NCI-H510A (cell line): ENCODE measurements at regions not wholly inside any gene's neighbourhood (a gene's known extent, or its start where the extent isn't known, plus 50 kb on each side); places are given as distances from the start of the nearest gene placed in this dataset.
"Not testable (repeated sequence)": the region's sequence is repeated elsewhere in the genome, so short reads cannot be mapped to it uniquely, and the experiment has no call there.

ENCODE experiments used
- DNase-seq: peaks from one replicate; lab custom pipeline; 2025; lab: John Stamatoyannopoulos, UW

DNA sequence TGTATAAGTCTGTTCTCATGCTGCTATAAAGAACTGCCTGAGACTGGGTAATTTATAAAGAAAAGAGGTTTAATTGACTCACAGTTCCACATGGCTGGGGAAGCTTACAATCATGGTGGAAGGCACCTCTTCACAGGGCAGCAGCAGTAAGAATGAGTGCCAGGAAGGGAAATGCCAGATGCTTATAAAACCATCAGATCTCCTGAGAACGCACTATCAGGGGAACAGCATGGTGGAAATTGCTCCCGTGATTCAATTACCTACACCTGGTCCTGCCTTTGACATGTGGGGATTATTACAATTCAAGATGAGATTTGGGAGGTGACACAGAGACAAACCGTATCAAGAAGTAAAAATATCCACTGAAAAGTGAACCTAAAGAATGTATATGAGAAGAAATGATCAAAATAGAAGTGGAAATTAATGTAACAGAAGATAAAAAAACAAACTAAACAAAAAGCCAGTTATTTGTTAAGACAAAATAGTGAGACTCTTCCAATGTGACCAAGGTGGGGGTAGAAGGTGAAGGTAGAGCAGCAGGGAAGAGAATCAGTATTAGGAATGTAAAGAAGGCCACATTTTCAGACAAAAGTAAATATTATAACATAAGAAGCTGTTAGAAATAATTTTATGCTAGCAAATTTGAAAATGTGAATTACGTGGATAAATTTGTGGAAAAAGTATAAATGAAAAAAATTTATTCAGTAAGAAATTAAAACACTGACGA is 372.9 kb downstream of the NKX6-1 start:
- peak; percentile 1 for DNase-seq

DNA sequence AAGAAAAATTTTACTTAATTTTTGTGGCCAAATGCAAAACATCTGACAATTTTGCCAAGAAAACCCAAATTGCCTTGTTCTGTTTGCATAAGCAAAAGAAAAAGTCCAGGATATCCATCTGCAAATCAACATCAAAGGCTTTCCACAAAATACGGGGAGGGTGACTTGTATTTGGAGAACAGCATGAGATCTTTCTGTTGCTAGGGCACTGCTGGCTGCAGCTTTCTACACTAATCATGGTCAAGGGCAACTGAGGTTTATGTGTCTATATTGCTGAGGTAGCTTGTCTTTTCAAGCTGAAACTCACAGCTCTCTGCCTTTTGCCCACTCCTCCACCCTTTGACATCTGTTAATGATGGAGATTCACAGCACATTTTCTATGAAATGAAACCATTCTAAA is 389.1 kb downstream of the NKX6-1 start:
- no peak for DNase-seq

DNA sequence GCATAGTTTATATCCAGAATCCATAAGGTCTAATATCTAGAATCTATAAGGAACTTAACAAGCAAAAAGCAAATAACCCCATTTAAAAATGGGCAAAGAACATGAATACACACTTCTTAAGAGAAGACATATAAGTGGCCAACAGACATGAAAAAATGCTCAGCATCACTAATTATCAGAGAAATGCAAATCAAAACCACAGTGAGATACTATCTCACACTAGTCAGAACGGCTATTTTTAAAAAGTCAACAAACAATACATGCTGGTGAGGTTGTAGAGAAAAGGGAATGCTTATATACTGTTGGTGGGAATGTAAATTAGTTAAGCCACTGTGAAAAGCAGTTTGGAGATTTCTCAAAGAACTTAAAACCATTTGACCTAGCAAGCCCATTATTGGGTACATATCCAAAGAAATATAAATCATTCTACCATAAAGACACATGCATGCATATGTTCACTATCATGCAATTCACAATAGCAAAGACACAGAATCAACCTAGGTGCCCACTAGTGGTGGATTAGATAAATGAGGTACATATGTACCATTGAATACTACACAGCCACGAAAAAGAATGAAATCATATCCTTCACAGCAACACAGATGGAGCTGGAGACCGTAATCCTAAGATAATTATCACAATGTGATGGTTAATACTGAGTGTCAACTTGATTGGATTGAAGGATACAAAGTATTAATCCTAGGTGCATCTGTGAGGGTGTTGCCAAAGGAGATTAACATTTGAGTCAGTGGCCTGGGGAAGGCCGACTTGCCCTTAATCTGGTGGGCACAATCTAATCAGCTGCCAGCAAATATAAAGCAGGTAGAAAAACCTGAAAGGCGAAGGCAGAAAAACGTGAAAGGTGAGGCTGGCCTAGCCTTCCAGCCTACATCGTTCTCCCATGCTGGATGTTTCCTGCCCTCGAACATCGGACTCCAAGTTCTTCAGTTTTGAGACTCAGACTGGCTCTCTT is 397.2 kb downstream of the NKX6-1 start:
- DNase-seq: not testable (repeated sequence)

DNA sequence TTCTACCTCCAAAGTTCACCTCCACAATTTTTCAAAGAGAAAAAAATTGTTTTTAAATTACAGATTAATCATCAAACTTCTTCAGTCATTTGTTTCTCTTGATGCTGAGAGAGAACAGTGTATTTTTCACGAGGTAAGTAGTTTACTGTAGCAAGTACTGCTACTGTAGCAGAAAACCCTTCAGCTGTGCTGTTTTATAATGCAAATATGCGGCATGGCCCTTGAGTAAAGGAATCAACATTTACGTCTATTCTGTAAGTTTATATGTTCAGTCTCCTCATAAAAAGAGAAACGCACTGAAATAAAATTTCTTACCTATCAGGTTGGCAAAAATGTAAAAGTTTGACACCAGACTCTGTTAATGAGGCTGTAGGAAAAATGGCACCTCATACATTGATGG is 399.0 kb downstream of the NKX6-1 start:
- DNase-seq: no peak

DNA sequence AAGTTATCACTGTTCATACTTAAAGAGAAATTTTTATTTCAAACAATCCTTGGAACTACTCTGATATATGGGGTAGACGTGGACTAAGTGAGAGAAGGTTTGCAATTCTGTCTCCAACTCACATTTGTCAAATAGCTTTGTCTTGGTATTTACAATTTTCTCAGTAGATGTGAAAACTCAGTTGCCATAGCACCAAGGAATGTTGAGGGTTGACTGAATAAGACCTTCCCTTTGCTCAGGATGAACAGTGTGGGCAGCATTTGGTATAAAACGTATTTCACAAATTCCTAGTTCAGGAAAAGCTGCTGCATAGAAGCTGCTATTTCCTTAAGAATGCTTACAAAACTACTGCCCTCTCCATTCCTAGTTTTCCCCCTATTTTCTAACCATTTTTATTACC is 399.5 kb downstream of the NKX6-1 start:
- no peak for DNase-seq

DNA sequence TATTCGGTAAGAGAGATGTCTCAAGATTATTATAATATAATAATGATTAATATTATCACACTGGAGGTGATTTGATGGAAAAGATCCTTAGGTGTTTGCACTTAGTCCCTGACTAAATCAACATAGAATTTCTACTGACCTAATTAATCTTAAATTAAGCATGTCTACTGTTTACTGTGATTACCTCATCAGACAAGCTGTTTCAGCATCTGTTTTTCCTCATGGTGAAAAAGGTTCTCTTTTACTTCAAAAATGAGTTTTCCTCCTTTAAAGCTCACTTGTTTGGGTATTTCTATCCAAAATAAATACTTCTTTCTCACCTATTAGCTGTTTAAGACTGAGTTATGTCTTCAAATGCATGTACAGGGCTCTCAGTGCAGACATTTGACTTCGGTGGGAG is 407.8 kb downstream of the NKX6-1 start:
- DNase-seq: no peak

DNA sequence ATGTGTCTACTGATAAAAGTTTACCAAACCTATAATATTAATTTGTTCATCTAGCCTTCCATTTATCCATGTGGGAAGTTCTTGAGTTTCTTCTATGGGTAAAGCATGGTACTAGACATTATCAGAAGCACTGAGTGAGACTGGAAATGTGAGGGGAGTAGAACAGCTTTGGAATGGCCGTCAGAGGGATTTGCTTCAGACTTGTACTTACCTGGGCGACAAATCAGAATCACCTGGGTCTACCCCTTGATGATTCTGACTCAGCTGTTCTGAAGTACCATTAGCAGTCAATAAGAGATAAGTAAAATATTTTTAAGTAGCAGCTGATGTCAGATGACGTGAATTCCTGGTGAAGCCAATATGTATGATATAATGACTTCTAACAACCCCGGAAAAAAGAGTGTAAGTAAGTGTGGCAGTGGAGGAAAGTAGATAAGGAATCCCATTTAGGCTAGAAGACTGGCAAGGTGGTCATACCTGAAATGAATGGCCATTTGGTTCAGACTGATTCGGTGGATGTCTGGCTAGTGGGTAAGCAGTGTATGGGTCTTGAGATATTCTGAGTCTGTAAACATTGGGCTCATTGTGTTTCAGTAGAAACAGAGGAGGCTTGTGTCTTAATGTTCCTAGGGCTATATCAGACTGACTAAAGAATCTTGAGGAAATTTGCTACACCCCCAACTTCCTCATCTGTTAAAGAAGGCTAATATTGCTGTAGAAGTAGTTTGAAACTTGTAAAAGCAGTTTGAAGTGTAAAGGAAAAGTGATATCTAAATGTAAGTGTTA is 409.2 kb downstream of the NKX6-1 start:
- DNase-seq: no peak

DNA sequence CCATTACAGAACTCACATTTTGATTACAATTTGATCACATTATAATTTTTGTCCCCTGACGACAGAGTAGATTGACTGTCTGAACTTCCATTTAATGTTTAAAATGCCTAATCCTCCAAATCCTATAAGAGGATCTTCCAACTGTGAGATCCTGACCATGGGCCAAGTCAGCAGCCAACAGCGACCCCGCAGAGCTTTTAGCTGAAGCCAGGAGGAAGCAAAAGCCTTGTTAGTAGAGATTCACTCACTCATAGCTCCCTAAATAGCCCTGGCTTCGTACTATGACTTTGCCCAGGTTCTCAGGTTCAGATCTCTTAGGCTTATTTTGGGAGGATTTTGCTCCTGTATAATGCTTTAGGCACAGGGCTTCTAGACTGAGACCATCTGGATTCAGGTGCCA is 413.1 kb downstream of the NKX6-1 start:
- DNase-seq: no peak

DNA sequence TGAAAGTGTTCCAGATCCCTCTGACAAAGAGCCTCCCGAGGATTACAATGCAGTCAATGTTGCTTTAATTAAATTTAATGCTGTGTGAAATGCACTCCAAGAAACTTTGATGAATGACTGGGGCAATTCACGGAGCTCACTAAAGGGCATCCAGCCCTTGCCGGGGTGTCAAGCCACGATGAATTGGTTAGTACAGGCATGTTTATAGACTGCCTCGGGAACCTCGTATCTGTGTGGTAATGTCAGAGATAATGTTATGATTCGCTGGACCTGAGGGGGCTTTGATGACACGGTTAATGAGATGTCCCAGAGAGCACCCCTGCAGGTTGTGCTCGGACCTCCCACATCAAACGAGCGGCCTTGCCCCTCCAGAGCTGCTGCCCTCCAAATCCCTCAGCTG is 428.8 kb downstream of the NKX6-1 start:
- DNase-seq: no peak

DNA sequence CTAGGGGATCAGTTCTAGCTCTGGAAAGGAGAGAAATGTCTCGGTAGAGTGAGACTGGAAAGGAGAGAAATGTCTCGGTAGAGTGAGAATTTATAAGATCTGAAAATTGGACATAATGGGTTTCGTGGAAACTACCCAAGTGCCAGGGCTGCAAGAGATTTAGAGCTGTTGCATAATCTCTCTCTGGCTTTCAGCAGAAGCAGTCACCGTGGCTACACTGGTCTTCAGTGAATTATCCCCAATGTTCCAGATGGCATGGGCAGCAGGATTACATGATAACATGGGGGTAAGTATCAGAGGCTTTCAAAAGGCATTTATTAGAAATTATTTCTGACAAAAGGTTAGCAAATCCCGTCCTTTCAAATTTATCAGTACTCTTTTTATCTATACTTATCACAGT is 435.5 kb downstream of the NKX6-1 start:
- DNase-seq: no peak

DNA sequence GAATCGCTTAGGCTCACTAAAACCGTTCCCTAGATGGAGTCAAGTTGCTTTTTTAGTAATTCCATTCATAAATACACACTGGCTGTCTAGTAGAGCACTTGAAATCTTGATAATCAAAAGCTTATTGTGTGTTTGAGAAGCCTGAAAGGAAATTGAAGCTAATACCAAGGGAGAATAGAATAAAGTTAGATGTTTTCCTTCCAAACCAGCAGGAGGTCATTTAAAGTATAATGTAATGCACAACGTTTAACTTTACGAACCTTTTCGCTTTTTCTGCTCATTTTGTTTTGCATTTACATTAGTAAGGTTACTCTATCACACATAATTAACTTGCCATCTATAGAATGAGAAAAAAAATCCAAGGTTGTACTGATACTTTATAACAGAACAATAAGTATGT is 440.9 kb downstream of the NKX6-1 start:
- DNase-seq: no peak

DNA sequence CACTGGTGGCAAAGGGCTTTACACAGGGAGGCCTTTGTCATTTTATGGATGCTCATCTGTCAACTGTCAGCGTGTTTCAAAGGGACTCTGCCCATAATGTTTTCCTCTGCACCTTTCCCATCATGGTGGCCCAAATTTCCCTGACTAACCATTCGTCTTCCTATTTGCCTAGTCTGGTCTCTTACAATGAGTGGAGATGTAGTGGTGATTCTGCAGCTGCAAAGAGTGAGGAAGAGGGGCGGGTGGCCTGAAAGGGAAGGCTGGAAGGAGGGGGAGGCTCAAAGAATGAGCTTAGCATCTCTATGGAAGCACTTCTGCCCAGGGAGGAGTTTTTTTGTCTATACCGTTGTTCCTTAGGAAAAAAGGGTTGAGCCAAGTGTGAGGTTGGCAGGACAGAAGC is 447.5 kb downstream of the NKX6-1 start:
- no peak for DNase-seq

DNA sequence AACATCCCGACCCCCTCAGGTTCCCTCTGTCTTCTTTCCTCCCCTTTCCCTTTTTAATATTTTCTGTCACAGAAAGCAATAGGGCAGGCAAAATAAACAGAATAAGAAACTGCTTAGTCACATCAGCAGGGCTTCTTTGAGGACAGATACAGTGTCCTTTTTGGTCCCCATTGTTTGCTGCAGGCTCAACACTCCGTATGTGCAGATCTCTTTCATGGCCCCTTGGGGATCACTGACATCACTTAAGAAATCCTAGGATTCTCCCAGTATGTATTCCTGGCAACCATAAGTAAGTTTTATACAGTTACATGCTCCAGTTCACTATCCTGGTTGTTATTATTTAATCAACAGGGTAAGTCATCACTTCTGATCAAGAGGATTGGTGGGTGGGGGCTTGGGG is 448.0 kb downstream of the NKX6-1 start:
- no peak for DNase-seq

DNA sequence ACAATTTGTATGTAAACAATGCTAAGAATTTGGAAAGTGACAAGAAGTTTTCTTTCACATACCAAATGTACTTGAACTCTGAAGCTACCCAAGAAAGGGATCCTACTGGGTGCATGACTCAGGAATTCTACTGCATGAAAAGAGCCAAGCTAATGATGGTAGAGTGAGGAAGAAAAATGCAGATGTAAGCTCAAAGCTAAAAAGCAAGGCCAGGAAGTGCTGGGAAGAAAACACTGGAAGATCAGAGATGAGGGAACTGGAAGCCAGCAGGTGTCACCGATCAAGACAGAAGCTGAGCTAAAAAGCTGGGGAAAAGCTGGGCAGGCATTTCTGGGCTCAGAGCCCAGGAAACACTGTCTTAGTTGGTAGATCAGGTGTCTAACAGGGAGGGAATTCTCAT is 449.1 kb downstream of the NKX6-1 start:
- DNase-seq: peak; percentile 1

DNA sequence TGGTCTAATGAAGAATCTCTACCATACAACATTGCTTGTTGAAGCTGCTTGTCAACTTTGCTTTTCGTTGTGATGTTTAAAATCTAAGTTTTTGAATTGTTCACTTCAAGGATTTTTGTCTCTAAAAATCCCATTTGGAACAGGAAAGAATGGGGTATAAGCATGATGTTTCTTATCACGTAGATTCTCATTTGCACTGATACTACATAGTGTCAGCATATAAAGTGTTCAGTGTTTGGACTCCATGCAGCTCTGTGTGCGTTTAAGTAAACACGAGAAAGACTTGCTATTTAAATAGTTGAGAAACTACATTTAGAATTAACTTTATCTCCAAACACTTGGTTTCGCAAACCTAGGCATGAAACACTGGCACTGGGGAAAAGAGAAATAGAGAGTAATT is 452.5 kb downstream of the NKX6-1 start:
- no peak for DNase-seq

DNA sequence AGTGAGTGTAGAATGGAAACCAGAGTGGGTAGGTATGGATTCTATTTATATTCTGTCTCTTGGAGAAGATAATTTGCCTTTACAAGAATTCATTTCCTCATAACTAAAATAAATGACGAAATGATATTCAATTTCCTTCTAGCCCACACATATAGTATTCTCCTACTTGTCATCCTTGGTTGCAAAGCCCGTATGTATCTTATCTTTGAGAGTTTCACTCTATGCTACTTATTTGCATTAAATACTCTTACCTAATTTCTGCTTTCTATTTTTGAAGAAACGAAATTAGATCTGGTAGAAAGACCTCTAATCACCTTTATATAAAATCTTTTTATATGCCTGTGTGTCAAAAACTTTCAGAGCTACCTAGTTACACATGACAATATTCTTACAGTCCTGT is 457.7 kb downstream of the NKX6-1 start:
- DNase-seq: no peak

DNA sequence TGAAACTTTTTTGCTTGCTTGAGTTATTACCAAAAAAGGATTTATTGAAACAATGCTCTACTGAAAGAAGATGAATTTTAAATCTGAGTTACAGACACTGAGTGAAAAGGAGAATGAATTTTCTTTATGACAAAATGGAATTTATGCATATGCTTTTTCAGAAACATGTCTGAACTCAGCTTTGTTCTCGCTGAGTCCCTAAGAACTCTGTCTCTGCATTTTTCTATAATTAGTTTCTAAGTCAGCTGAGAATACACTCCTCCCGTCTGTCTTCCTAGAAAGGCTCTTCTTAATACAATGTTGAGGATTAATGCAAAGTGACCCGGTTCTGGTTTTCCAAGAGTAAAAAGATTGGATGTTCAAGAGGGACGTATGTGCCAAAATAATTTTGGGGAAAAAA is 463.5 kb downstream of the NKX6-1 start:
- no peak for DNase-seq

DNA sequence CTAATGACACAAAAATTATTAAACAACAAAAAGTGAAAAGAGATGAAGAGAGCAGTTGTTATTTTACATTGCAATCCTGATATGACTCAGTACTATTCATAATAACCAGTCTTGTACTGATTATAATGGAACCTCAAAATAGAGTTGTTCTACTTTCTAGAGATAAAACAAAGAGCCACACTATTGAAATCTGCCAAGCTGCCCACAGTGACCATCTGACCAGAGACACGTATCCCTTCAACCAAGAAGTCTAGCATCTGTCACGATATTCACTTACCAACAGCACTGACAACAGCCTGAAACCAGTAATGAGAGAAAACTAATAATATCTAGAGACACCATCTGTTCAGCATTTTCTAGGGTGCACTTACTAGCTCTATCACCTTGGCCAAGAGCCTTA is 466.7 kb downstream of the NKX6-1 start:
- no peak for DNase-seq

DNA sequence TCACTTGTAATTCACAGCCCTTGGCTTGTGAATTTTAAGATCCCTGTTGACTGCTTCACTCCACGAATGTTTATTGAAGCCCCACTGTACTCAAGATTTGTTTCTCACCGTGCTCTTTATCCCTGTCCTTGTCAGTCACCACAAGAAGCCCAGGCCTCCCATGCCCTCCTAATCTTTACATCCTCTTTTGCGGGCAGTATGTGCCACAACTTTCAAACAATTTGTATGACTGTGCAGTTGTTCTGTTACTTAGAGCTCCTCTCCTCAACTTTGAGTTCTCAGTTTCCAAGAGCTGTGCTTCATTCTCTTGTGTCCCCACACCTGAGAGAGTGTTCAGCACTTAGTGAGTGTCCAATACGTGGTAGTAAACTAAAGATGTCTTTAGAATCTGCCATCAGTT is 467.7 kb downstream of the NKX6-1 start:
- no peak for DNase-seq

DNA sequence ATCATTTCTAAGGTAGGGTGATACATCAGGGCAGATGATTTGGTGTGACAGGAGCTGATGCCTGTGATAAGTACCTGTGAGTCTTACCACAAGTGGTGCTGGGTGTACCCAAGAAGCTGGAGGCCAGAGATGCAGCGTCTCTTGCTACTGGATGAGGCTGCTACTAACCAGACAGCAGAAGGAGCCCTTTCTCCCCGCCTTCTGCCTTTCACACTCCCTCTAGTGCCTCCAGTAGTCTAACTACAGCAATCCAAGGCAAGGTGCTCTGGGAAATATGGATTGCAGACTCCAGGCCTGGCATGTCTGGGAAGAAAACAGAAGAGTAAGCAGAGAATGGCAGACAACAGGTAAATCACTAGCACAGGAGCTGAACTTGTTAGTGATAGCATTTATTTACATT is 470.8 kb downstream of the NKX6-1 start:
- DNase-seq: no peak

DNA sequence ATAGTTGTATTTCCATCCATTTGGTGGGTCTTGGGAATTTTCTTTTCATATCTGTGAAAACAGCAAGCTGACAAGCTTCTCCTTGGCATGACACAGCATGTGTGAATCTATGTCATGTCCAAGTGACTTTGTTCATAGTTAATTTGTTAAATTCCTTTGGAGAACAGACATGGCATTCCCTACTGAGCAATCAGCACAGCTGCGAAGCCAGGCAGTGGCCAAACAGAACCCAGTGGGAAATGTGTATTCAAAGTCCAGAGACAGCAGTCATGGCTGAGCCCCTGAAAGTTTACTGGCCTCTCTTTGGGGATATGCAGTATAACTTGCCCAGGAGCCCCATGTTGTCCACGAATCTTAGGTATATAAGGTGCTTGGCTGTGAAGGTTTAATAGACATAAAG is 474.7 kb downstream of the NKX6-1 start:
- DNase-seq: no peak

DNA sequence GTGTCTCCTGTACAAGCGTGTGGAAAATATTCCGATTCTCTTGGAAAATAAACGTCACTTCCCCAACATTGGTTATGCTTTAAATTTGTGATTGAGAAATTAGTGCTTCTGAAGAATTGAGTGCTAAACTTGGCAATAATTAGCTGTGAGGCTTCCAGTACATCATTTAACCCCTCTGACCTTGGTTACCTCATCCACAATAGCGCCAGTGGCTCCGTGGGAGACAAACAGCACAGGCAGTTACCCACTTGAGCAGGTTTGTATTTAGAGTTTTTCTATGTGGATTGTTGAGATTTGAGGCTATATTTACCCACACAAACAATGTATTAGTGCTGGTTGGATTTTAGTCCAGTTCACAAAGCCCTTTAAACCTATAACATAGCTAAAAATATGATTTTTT is 476.5 kb downstream of the NKX6-1 start:
- DNase-seq: no peak

DNA sequence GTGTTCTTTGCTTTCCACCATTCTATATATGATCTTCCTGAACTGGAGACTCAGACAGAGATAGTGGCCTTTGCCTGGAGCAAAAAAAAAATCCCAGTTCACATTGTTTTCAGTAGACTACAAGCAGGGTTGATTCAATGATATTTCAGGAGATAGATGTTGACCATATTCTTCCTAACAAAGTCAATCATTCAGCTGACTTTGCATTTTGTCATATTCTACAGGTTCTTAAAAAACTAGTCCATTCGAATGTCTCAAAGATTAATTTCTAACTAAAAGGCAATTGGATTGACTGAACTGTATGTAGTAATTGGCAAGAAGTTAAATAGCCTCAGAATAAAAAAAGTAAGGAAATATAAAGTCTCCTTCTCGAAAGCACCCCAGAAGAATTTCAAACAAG is 479.5 kb downstream of the NKX6-1 start:
- no peak for DNase-seq
